Tibial nerve (tissue), 4 donors: ENCODE measurements at regions not wholly inside any gene's neighbourhood (a gene's known extent, or its start where the extent isn't known, plus 50 kb on each side); places are given as distances from the start of the nearest gene placed in this dataset.

Source experiments
- EP300 ChIP-seq, 2 donors: sonication (generic); formaldehyde crosslinking; IDR thresholded peaks; one replicate each; pipeline ENCODE4 v1.6.1; 2017; ENCODE audit warnings: antibody characterized with exemption in 2 of 2, mild to moderate bottlenecking in 1 of 2
- POLR2A ChIP-seq, 2 donors: fragments of 450-650 bp; IDR thresholded peaks; one replicate each; pipeline ENCODE4 v1.6.1; 2017; ENCODE audit warnings: antibody characterized with exemption in 2 of 2, mild to moderate bottlenecking in 2 of 2, moderate library complexity in 2 of 2
- TF ChIP-seq, protein P1 (sequence below), 5 experiments: fragments of 200-600 bp in 3 of 5; fragments of 450-650 bp in 2 of 5; sonication (generic) in 3 of 5; IDR thresholded peaks; one replicate each; pipeline ENCODE4 v1.5.1; 2016 to 2019; ENCODE audit warnings: antibody characterized with exemption in 5 of 5, mild to moderate bottlenecking in 3 of 5, moderate library complexity in 2 of 5

DNA sequence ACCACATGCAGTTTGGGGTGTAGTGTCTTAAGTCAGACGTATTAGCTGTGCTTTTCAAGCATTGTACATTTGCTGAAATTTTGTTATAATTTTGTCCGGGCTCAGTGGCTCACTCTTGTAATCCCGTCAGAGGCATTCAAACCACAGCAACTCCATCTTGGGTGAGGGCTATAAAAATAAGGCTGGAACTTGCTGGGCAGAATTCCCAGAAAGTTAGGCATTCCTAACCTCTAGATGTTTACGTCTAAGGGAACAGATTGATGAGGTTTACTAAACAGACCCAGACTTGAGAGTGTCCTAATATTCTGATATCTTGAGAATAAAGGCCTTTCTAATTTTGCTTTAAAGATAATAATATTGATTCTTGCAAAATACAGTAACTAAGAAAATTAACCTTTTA is 957.8 kb downstream of the NXPH1 start:
- TF ChIP-seq, protein P1, sequence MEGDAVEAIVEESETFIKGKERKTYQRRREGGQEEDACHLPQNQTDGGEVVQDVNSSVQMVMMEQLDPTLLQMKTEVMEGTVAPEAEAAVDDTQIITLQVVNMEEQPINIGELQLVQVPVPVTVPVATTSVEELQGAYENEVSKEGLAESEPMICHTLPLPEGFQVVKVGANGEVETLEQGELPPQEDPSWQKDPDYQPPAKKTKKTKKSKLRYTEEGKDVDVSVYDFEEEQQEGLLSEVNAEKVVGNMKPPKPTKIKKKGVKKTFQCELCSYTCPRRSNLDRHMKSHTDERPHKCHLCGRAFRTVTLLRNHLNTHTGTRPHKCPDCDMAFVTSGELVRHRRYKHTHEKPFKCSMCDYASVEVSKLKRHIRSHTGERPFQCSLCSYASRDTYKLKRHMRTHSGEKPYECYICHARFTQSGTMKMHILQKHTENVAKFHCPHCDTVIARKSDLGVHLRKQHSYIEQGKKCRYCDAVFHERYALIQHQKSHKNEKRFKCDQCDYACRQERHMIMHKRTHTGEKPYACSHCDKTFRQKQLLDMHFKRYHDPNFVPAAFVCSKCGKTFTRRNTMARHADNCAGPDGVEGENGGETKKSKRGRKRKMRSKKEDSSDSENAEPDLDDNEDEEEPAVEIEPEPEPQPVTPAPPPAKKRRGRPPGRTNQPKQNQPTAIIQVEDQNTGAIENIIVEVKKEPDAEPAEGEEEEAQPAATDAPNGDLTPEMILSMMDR (IDR thresholded peaks at IDR 0.05) = no peak
- TF ChIP-seq POLR2A (IDR thresholded peaks at IDR 0.05) = no peak
- TF ChIP-seq EP300 (IDR thresholded peaks at IDR 0.05) = no peak
